Coronary artery (tissue), 2 donors: ENCODE measurements at regions not wholly inside any gene's neighbourhood (a gene's known extent, or its start where the extent isn't known, plus 50 kb on each side); places are given as distances from the start of the nearest gene placed in this dataset.
"Not testable (repeated sequence)": the region's sequence is repeated elsewhere in the genome, so short reads cannot be mapped to it uniquely, and the experiment has no call there.

Experiments used
- DNase-seq: peaks from one replicate; pipeline ENCODE4 v3.0.0-alpha.2; 2017; ENCODE audit warnings: low spot score
- H3K27ac ChIP-seq, 2 donors: fragments of 200-600 bp; sonication (generic); one replicate each; pipeline ENCODE4 v1.5.1; 2016 to 2019
- H3K4me3 ChIP-seq: fragments of 200-600 bp; sonication (generic); 2 replicates; pipeline ENCODE4 v1.5.1; 2016; ENCODE audit warnings: mild to moderate bottlenecking, moderate library complexity
- TF ChIP-seq, protein P1 (sequence below): fragments of 200-600 bp; sonication (generic); IDR thresholded peaks from one replicate; pipeline ENCODE4 v1.5.1; 2019; ENCODE audit warnings: antibody characterized with exemption

DNA sequence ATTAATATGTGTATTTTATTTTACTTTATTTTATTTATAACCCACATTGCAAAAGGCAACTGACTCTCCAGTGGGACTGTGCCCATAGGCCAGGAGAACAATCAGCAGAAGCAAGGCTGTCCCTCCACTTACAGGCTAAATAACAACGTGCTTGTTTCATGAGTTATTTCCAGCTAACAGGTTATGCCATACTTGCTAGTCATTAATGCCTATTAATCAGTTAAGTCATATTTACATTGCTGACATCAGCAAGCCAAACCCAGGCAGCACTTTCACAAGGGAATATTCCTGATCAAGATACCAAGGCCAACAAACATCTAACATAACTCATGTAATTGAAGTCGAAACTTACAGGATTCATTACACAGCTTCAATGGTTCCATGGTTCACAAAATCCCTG, 92.1 kb downstream of the EN1 start:
- DNase-seq: no peak
- Histone ChIP-seq H3K4me3 (no peak overlapping the region), H3K27ac (no peak overlapping the region)
- TF ChIP-seq, protein P1, sequence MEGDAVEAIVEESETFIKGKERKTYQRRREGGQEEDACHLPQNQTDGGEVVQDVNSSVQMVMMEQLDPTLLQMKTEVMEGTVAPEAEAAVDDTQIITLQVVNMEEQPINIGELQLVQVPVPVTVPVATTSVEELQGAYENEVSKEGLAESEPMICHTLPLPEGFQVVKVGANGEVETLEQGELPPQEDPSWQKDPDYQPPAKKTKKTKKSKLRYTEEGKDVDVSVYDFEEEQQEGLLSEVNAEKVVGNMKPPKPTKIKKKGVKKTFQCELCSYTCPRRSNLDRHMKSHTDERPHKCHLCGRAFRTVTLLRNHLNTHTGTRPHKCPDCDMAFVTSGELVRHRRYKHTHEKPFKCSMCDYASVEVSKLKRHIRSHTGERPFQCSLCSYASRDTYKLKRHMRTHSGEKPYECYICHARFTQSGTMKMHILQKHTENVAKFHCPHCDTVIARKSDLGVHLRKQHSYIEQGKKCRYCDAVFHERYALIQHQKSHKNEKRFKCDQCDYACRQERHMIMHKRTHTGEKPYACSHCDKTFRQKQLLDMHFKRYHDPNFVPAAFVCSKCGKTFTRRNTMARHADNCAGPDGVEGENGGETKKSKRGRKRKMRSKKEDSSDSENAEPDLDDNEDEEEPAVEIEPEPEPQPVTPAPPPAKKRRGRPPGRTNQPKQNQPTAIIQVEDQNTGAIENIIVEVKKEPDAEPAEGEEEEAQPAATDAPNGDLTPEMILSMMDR: no peak

DNA sequence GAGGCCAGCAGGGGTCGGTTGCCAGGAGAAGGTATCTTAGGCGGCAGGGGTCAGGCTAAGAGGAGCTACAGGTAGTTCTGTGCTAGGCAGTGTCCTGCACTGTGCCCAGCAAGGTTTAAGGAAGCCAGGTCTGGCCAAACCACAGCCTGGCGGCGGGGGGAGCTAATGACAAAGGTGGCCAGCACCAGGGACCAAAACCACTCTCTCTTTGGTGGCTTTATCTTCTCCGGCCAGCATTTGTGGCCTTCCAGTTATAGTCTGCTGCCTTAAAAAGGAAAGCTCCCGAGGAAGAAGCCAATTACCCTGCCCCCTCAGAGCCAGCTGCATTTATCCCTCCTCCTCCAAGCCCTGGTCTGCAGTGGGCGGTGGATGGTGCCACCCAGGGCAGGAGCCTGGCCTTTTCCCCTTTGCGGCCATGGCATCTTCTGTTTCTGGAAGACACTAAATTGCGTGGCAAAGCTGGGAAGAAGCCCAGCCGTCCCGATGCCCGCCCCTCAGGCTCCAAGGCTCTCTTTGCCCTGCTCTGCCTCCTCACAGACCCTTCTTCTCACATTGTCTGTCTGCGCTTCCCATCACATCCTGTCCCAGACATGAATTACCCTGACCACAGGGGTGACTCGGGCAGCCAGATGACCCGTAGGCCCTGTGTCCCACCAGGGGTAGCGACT, 94.6 kb downstream of the EN1 start:
- TF ChIP-seq, protein P1: no peak
- DNase-seq: no peak
- H3K27ac ChIP-seq: no peak overlapping the region
- H3K4me3 ChIP-seq: no peak overlapping the region

DNA sequence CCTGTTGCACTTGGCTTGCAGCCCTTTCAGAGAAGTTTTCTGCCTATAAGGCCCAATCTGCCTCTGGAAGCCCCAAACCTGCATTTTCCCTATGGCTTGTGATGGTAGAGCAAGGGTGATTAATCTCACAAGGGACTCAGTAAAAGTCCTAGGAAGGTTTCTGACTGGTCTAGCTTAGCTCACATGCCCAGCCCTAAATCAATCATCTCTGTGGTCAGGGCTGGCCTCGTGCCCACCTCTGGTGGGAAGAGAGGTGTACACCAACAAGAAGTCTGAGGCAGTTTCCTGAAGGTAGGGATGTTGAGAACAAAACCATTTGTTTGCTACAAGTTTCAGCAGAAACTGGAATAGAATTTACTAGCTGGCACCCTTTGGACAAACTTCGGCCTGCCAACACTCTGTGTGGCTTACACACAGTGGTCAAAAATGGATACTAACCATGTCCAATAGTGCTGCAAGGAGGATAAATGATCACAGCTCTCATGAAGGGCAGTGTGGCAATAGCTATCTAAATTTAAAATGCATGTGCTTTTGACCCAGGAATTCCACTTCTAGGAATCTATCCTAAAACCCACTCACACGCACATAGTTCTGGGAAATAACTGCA, 96.4 kb downstream of the EN1 start:
- Histone ChIP-seq H3K27ac (no peak overlapping the region), H3K4me3 (no peak overlapping the region)
- peak; percentile 41 for DNase-seq
- TF ChIP-seq, protein P1: no peak

DNA sequence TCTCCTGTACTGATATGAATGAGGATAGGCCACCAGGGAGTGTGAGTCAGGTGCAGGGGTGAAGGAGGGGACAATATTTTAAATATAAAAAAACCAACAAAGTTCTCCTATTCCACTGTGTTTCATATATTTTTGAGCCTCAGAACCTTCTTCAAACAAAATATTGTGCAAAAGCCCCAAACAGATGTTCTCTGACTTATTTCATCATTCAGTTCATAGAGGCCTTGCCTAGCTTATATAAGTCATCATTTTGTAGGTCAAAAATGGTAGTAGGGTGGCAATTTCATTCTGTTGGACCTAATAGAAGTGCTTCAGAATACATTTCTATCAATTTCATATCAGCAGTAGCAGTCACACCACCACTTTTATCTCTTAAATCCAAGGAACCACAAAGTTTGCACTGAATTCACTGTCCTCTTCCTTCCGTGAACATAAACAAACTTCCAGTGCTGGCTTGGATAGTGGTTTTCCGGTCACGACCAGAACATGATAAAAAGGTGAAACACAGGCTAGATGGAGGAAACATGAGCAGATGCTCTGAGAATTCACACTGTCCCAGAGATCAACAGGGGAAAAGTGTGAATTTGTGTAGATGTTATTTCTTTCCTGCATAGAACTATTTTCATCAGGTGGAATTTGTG, 99.1 kb downstream of the EN1 start:
- DNase-seq: no peak
- H3K4me3 ChIP-seq: no peak overlapping the region
- no peak overlapping the region for H3K27ac ChIP-seq
- TF ChIP-seq, protein P1: no peak

DNA sequence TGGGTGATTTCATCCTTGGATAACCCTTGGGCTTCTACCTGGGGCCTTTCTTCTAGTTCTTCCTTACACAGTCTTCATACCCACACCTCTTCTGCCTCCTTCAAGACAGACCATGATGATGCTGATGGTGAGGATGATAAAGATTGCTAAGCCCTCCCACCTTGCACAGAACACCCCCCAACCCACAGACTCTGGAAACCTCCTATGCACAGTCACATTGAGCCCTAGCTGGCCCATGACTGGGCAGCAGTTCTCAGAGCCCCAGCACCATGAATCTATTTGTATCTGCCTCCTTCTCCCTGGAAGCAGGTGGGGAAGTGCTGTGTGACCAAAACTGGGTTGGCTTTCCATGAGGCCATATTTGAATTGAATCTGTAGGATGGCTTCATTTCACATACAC, 99.8 kb downstream of the EN1 start:
- peak; percentile 24 for DNase-seq
- TF ChIP-seq, protein P1: no peak
- no peak overlapping the region for H3K27ac ChIP-seq
- H3K4me3 ChIP-seq: no peak overlapping the region

DNA sequence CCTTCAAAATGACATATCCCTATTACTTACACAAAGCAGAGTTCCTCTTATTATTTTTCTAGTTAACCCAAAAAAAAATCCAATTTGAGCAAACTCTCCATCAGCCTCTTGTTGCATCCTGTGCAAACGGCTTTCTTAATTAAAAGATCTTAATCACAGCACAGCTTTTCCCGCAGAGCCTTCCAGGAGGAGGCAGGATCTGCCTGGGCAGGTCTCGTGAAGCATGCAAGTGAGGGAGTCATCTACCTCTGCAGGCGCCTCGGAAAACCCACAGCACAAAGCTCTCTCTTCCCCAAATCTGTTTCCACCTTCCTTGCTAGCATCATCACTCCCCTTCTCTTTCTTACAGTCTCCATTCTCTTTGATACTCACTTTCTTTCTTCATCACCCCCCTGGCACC, 100.4 kb downstream of the EN1 start:
- peak; percentile 28 for DNase-seq
- TF ChIP-seq, protein P1: no peak
- no peak overlapping the region for H3K27ac ChIP-seq
- no peak overlapping the region for H3K4me3 ChIP-seq

DNA sequence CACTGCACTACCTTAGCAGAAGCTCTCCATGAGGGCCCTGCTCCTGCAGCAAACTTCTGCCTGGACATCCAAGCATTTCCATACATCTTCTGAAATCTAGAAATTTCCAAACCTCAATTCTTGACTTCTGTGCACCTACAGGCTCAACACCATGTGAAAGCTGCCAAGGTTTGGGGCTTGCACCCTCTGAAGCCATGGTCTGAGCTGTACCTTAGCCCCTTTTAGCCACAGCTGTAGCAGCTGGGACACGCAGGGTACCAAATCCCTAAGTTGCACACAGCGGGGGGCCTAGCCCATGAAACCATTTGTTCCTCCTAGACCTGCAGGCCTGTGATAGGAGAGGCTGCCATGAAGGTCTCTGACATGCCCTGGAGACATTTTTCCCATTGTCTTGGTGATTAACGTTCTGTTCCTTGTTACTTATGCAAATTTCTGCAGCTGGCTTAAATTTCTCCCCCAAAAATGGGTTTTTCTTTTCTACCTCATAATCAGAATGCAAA, 102.7 kb downstream of the EN1 start:
- H3K27ac ChIP-seq, H3K4me3 ChIP-seq: not testable (repeated sequence)
- DNase-seq: peak; percentile 26
